Activated CD4-positive, alpha-beta T cell treated with anti-CD3 and anti-CD28 coated beads for 36 hours (primary cell): ENCODE measurements at regions not wholly inside any gene's neighbourhood (a gene's known extent, or its start where the extent isn't known, plus 50 kb on each side); places are given as distances from the start of the nearest gene placed in this dataset.
"Not testable (repeated sequence)": the region's sequence is repeated elsewhere in the genome, so short reads cannot be mapped to it uniquely, and the experiment has no call there.

Experiments used
- ATAC-seq: fragments of 200-7000 bp; cut with Tn5 transposase; one replicate; pipeline ENCODE4 v1.10.0; 2021; ENCODE audit warnings: mild to moderate bottlenecking, moderate library complexity
- CTCF ChIA-PET: fragments of 350-600 bp; sonication (Branson Sonifier 250); formaldehyde crosslinking; loops from one replicate; lab custom pipeline; 2021; ENCODE audit warnings: antibody characterized with exemption; lab: Charles Lee
- POLR2A ChIA-PET: fragments of 350-600 bp; sonication (Branson Sonifier 250); formaldehyde crosslinking; loops from one replicate; lab custom pipeline; 2021; ENCODE audit warnings: antibody characterized with exemption, inconsistent platforms; lab: Charles Lee
- DNase-seq: peaks from one replicate; pipeline ENCODE4 v3.0.0-alpha.2; 2020
- H3K27ac Mint-ChIP-seq: one replicate; pipeline ENCODE4 v1.8.0; 2021; ENCODE audit warnings: mixed read lengths
- H3K27me3 Mint-ChIP-seq: one replicate; pipeline ENCODE4 v1.8.0; 2021; ENCODE audit warnings: mixed read lengths
- H3K36me3 Mint-ChIP-seq: one replicate; pipeline ENCODE4 v1.8.0; 2021; ENCODE audit warnings: low read depth, mixed read lengths
- H3K4me1 Mint-ChIP-seq: one replicate; pipeline ENCODE4 v1.8.0; 2021; ENCODE audit warnings: mixed read lengths
- H3K4me3 Mint-ChIP-seq: one replicate; pipeline ENCODE4 v1.8.0; 2021; ENCODE audit warnings: mild to moderate bottlenecking, moderate library complexity, mixed read lengths
- H3K9me3 Mint-ChIP-seq: one replicate; pipeline ENCODE4 v1.8.0; 2021; ENCODE audit warnings: low read depth, mixed read lengths
- intact Hi-C, 2 experiments: fragments of 100-400 bp; cut with DNase I in 1 of 2; cut with micrococcal nuclease in 1 of 2; formaldehyde crosslinking; loops; one replicate each; pipeline versions ENCODE4 v1.14.2 to v1.15.1; 2022 to 2024; cut with DNase I, micrococcal nuclease

- no peak for ATAC-seq
- Mint-ChIP-seq H3K4me3 (no peak overlapping the region), H3K4me1 (no peaks in the 10 kb centered on the region), H3K36me3 (no peaks in the 10 kb centered on the region), H3K9me3 (no peaks in the 10 kb centered on the region), H3K27ac (no peak overlapping the region), H3K27me3 (no peaks in the 10 kb centered on the region)
- intact Hi-C loops: no loop called here
- ChIA-PET CTCF (interaction anchor here (0.8 to 1.2 kb wide), 2 partner anchors 10 to 139 kb away, joined by 3 read pairs; no protein-coding TSS in a partner anchor), POLR2A (no interaction called here)
- DNase-seq: no peak
These were observed 84.6 kb upstream of the TFPI start for GRCh38 chr2:187638840-187639239.

GRCh38 chr2:187640926-187641510 is 86.8 kb upstream of the TFPI start:
- H3K36me3 Mint-ChIP-seq: no peaks in the 10 kb centered on the region
- H3K4me3 Mint-ChIP-seq: no peak overlapping the region
- no peaks in the 10 kb centered on the region for H3K9me3 Mint-ChIP-seq
- intact Hi-C loops: no loop called here
- no peaks in the 10 kb centered on the region for H3K27me3 Mint-ChIP-seq
- H3K27ac Mint-ChIP-seq: no peak overlapping the region
- no peaks in the 10 kb centered on the region for H3K4me1 Mint-ChIP-seq
- ChIA-PET POLR2A (no interaction called here), CTCF (no interaction called here)
- DNase-seq (no peak), ATAC-seq (no peak)

- H3K27me3 Mint-ChIP-seq: no peaks in the 10 kb centered on the region
- ChIA-PET POLR2A (no interaction called here), CTCF (no interaction called here)
- intact Hi-C loops: no loop called here
- H3K27ac Mint-ChIP-seq: no peak overlapping the region
- DNase-seq: no peak
- ATAC-seq: no peak
- no peaks in the 10 kb centered on the region for H3K9me3 Mint-ChIP-seq
- no peaks in the 10 kb centered on the region for H3K4me1 Mint-ChIP-seq
- no peaks in the 10 kb centered on the region for H3K36me3 Mint-ChIP-seq
- no peak overlapping the region for H3K4me3 Mint-ChIP-seq
These were observed 88.3 kb upstream of the TFPI start for GRCh38 chr2:187642498-187642897.

- intact Hi-C loops: no loop called here
- no peaks in the 10 kb centered on the region for H3K27me3 Mint-ChIP-seq
- ATAC-seq (no peak), DNase-seq (no peak)
- ChIA-PET POLR2A (no interaction called here), CTCF (no interaction called here)
- no peaks in the 10 kb centered on the region for H3K9me3 Mint-ChIP-seq
- no peak overlapping the region for H3K4me3 Mint-ChIP-seq
- no peak overlapping the region for H3K27ac Mint-ChIP-seq
- no peaks in the 10 kb centered on the region for H3K4me1 Mint-ChIP-seq
- no peaks in the 10 kb centered on the region for H3K36me3 Mint-ChIP-seq
These were observed 90.3 kb upstream of the TFPI start for GRCh38 chr2:187644486-187644885.

GRCh38 chr2:187644981-187645380 is 90.7 kb upstream of the TFPI start:
- H3K27me3 Mint-ChIP-seq: no peaks in the 10 kb centered on the region
- no peak for ATAC-seq
- CTCF ChIA-PET: no interaction called here

GRCh38 chr2:187646556-187646955 is 92.3 kb upstream of the TFPI start:
- Mint-ChIP-seq H3K4me1 (no peaks in the 10 kb centered on the region), H3K27ac (no peak overlapping the region), H3K9me3 (no peaks in the 10 kb centered on the region), H3K27me3 (peaks cover 1% of the 10 kb centered on the region), H3K4me3 (no peak overlapping the region), H3K36me3 (no peaks in the 10 kb centered on the region)
- intact Hi-C loops: no loop called here
- ChIA-PET POLR2A (no interaction called here), CTCF (no interaction called here)
- no peak for DNase-seq
- no peak for ATAC-seq

More at GRCh38 chr2:187644981-187645380, 90.7 kb upstream of the TFPI start:
- no peak for DNase-seq
- Mint-ChIP-seq H3K9me3 (no peaks in the 10 kb centered on the region), H3K4me3 (no peak overlapping the region), H3K27ac (no peak overlapping the region), H3K36me3 (no peaks in the 10 kb centered on the region), H3K4me1 (no peaks in the 10 kb centered on the region)
- POLR2A ChIA-PET: no interaction called here
- intact Hi-C loops: no loop called here

GRCh38 chr2:187654535-187654934 is 100.3 kb upstream of the TFPI start:
- Mint-ChIP-seq H3K27me3 (peaks cover 1% of the 10 kb centered on the region), H3K4me1 (no peaks in the 10 kb centered on the region), H3K27ac (no peak overlapping the region), H3K36me3 (no peaks in the 10 kb centered on the region), H3K4me3 (no peak overlapping the region), H3K9me3 (no peaks in the 10 kb centered on the region)
- CTCF ChIA-PET: interaction anchor here (0.6 kb wide), 1 partner anchor 597 kb away, joined by 3 read pairs; no protein-coding TSS in a partner anchor
- POLR2A ChIA-PET: no interaction called here
- DNase-seq (no peak), ATAC-seq (no peak)
- intact Hi-C loops: no loop called here

GRCh38 chr2:187655001-187655400 is 100.8 kb upstream of the TFPI start:
- ATAC-seq (no peak), DNase-seq (no peak)
- Mint-ChIP-seq H3K9me3 (no peaks in the 10 kb centered on the region), H3K27me3 (peaks cover 1% of the 10 kb centered on the region), H3K36me3 (no peaks in the 10 kb centered on the region), H3K27ac (no peak overlapping the region), H3K4me1 (no peaks in the 10 kb centered on the region), H3K4me3 (no peak overlapping the region)
- intact Hi-C loops: no loop called here
- CTCF ChIA-PET: interaction anchor here (0.5 kb wide), 1 partner anchor 49 kb away, joined by 3 read pairs; no protein-coding TSS in a partner anchor
- POLR2A ChIA-PET: interaction anchor here (0.7 kb wide), 1 partner anchor 215 kb away, joined by 5 read pairs; no protein-coding TSS in a partner anchor

- intact Hi-C loops: no loop called here
- POLR2A ChIA-PET: no interaction called here
These were observed 101.9 kb upstream of the TFPI start for GRCh38 chr2:187656123-187656522.

GRCh38 chr2:187658952-187659525 is 104.8 kb upstream of the TFPI start:
- CTCF ChIA-PET: interaction anchor here (0.7 to 1.1 kb wide), 3 partner anchors 76 to 208 kb away, joined by 3 read pairs; no protein-coding TSS in a partner anchor
- intact Hi-C loops: no loop called here
- no peak for ATAC-seq

More at GRCh38 chr2:187656123-187656522, 101.9 kb upstream of the TFPI start:
- Mint-ChIP-seq H3K27ac (no peak overlapping the region), H3K4me3 (no peak overlapping the region), H3K9me3 (peaks cover 3% of the 10 kb centered on the region), H3K27me3 (peaks cover 1% of the 10 kb centered on the region), H3K4me1 (no peaks in the 10 kb centered on the region), H3K36me3 (no peaks in the 10 kb centered on the region)
- DNase-seq (no peak), ATAC-seq (no peak)
- CTCF ChIA-PET: no interaction called here

GRCh38 chr2:187676050-187676449 is 121.8 kb upstream of the TFPI start:
- H3K4me3 Mint-ChIP-seq, CTCF ChIA-PET, ATAC-seq, intact Hi-C loops, H3K27me3 Mint-ChIP-seq, POLR2A ChIA-PET, H3K9me3 Mint-ChIP-seq, H3K36me3 Mint-ChIP-seq, H3K4me1 Mint-ChIP-seq, H3K27ac Mint-ChIP-seq, DNase-seq: not testable (repeated sequence)

More at GRCh38 chr2:187658952-187659525, 104.8 kb upstream of the TFPI start:
- H3K27ac Mint-ChIP-seq: no peak overlapping the region
- POLR2A ChIA-PET: no interaction called here
- H3K36me3 Mint-ChIP-seq: no peaks in the 10 kb centered on the region
- no peak overlapping the region for H3K4me3 Mint-ChIP-seq
- DNase-seq: no peak
- no peaks in the 10 kb centered on the region for H3K4me1 Mint-ChIP-seq
- peaks cover 2% of the 10 kb centered on the region for H3K27me3 Mint-ChIP-seq
- H3K9me3 Mint-ChIP-seq: peaks cover 3% of the 10 kb centered on the region

GRCh38 chr2:187679454-187679853 is 125.2 kb upstream of the TFPI start:
- intact Hi-C loops: no loop called here
- ATAC-seq: no peak
- H3K9me3 Mint-ChIP-seq: no peaks in the 10 kb centered on the region
- no peaks in the 10 kb centered on the region for H3K4me1 Mint-ChIP-seq
- H3K27ac Mint-ChIP-seq: no peak overlapping the region
- POLR2A ChIA-PET: no interaction called here
- DNase-seq: no peak
- H3K36me3 Mint-ChIP-seq: no peaks in the 10 kb centered on the region
- H3K4me3 Mint-ChIP-seq: no peak overlapping the region
- CTCF ChIA-PET: interaction anchor here (0.7 kb wide), 1 partner anchor 950 kb away, joined by 5 read pairs; no protein-coding TSS in a partner anchor
- no peaks in the 10 kb centered on the region for H3K27me3 Mint-ChIP-seq
